Choroid plexus epithelial cell (primary cell): ENCODE measurements at regions not wholly inside any gene's neighbourhood (a gene's known extent, or its start where the extent isn't known, plus 50 kb on each side); places are given as distances from the start of the nearest gene placed in this dataset.

ENCODE experiments used
- DNase-seq: peaks from one replicate; pipeline ENCODE4 v3.0.0-alpha.2; 2010; ENCODE audit warnings: low read depth
- H3K4me3 ChIP-seq: 2 replicates; pipeline ENCODE4 v1.5.1; 2011; ENCODE audit warnings: low read depth, mild to moderate bottlenecking, control low read depth, low read length, moderate library complexity
- TF ChIP-seq, protein P1 (sequence below): conservative IDR thresholded peaks from 2 replicates; pipeline ENCODE4 v1.5.1; 2011; ENCODE audit warnings: low read depth, mild to moderate bottlenecking, control low read depth, inconsistent platforms, low read length, moderate library complexity

GRCh38 chr18:73895701-73896100 is 251.9 kb downstream of the FBXO15 start:
- no peak overlapping the region for H3K4me3 ChIP-seq
- no peak for DNase-seq
- TF ChIP-seq, protein P1, sequence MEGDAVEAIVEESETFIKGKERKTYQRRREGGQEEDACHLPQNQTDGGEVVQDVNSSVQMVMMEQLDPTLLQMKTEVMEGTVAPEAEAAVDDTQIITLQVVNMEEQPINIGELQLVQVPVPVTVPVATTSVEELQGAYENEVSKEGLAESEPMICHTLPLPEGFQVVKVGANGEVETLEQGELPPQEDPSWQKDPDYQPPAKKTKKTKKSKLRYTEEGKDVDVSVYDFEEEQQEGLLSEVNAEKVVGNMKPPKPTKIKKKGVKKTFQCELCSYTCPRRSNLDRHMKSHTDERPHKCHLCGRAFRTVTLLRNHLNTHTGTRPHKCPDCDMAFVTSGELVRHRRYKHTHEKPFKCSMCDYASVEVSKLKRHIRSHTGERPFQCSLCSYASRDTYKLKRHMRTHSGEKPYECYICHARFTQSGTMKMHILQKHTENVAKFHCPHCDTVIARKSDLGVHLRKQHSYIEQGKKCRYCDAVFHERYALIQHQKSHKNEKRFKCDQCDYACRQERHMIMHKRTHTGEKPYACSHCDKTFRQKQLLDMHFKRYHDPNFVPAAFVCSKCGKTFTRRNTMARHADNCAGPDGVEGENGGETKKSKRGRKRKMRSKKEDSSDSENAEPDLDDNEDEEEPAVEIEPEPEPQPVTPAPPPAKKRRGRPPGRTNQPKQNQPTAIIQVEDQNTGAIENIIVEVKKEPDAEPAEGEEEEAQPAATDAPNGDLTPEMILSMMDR: no peak

DNA sequence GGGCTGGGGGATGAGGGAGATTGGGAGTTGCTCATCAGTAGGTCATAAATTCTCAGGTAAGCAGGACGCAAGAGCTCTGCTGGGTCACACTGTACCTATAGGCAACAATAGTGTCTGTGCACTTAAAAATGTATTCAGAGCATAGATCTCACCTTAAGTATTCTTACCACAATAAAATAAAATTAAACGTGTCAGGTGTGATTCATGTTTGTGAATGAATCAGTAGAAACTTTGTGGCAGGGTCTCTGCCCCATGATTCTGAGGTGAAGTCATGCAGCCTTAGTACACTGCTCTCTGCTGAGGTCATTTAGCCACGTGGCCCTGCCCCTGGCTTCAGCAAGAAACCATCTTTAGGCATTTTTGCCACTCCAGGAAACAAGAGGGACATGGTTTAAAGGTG is 253.8 kb downstream of the FBXO15 start:
- no peak for DNase-seq
- no peak overlapping the region for H3K4me3 ChIP-seq
- TF ChIP-seq, protein P1: no peak

GRCh38 chr18:73891572-73892421 is 255.8 kb downstream of the FBXO15 start:
- DNase-seq: no peak
- TF ChIP-seq, protein P1: peak; percentile 35
- no peak overlapping the region for H3K4me3 ChIP-seq

DNA sequence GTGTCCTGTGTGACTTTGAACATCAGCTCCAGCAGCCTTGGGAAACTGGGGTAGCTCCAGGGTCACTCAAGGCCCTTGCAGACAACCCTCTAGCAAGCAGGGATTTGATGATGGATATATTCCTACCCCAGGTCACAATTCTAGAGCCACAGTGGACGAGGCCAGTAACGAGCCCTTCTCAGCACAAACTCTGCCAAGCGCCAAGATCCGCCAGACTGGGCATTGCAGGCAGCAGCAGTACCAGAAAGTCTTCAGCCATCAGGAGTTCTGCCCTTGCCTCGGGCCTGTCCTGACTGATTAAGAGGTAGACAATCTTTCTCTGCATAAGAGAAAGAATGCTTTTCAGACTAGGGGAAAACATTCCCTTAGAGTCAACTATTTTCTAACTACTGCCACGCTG is 259.1 kb downstream of the FBXO15 start:
- no peak overlapping the region for H3K4me3 ChIP-seq
- TF ChIP-seq, protein P1: no peak
- DNase-seq: no peak

DNA sequence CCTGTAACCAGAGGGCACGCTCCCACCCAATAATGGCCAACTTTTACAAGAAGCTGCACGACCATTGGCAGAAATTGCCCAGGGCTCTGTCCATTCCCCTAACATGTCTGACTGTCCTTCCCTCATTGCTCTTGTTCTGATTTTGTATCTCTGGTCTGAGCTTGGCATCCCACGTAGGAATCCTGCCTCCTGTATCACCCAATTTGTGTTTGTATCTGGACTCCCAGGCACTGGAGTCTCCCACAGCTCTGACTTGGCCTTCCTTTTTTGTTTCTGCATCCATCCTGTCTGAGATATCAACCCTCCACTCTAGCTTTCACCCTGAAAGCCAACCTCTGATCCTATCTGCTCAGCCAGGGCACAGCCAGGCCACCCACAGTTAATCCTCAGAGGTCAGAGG is 259.8 kb downstream of the FBXO15 start:
- H3K4me3 ChIP-seq: no peak overlapping the region
- TF ChIP-seq, protein P1: no peak
- DNase-seq: no peak

- no peak for DNase-seq
These were observed 262.8 kb downstream of the FBXO15 start for GRCh38 chr18:73884868-73885267.

More at GRCh38 chr18:73884868-73885267, 262.8 kb downstream of the FBXO15 start:
- TF ChIP-seq, protein P1: no peak
- H3K4me3 ChIP-seq: no peak overlapping the region
